HS-5 (cell line): ENCODE measurements at regions not wholly inside any gene's neighbourhood (a gene's known extent, or its start where the extent isn't known, plus 50 kb on each side); places are given as distances from the start of the nearest gene placed in this dataset.
"Not testable (repeated sequence)": the region's sequence is repeated elsewhere in the genome, so short reads cannot be mapped to it uniquely, and the experiment has no call there.

ENCODE experiments used
- DNase-seq: peaks from one replicate; pipeline ENCODE4 v3.0.0-alpha.2; 2012; ENCODE audit warnings: low read depth

DNA sequence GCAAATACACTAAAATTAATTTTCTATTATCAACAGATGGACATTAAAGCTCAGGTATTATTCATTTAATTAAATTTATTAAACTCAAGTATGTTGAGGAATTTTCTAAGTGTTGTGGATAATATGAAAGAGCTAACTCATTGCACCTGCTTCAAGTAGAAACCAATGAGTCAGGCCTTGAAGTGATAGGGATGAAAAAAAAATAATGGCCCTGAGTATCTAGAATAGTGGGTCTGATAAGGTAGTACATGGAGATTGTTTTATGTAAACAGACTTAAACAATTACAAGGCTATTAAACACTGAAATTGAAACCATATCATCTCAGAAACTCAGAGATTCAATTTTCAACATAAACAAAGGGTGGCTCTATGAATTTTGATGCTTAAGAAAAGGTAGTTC lies 857.1 kb upstream of the GBE1 start:
- no peak for DNase-seq

DNA sequence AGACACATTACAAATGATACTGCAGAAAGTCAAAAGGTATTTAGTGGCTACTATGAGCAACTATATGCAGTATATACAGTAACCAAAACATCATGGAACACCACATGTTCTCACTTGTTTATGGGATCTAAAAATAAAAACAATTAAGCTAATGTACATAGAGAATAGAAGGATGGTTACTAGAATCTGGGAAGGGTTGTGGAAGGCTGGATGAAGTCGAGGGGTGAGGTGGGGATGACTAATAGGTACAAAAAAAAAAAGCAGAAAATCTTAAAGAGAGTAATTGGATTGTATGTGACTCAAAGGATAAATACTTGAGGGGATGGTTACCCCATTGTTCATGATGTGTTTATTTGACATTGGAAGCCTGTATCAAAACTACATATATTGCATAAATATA lies 848.8 kb upstream of the GBE1 start:
- peak; percentile 41 for DNase-seq

DNA sequence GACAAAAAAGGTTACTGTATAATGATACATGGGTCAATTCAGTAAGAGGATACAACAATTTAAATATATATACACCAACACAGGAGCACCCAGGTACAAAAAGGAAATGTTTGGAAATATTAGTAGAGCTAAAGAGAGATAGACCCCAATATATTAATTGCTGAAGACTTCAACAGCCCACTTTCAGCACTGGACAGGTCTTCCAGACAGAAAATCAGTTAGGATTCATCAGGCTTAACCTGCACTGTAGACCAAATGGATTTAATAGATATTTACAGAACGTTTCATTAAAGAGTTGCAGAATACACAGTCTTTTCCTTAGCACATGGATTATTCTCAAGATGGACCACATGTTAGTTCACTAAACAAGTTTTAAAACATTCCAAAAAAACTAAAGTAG lies 845.9 kb upstream of the GBE1 start:
- no peak for DNase-seq

DNA sequence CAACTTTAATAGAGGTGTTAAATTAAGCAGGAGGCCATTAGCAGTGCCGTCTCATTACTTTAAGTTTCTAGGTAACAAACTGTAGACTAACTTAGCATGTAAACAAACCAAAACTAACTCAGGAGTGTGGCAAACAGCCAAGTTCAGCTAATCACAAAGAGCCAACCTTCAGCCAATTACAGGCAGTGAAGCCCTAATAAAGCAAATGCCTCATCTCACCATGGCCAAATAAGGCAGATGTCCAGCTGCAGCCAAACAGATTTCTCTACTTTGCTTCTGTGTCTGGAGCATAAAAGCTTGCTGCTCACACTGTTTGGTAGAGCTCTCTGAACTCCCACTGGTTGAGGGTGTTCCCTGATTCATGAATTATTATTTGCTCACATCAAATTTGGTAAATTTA lies 835.4 kb upstream of the GBE1 start:
- DNase-seq: no peak

DNA sequence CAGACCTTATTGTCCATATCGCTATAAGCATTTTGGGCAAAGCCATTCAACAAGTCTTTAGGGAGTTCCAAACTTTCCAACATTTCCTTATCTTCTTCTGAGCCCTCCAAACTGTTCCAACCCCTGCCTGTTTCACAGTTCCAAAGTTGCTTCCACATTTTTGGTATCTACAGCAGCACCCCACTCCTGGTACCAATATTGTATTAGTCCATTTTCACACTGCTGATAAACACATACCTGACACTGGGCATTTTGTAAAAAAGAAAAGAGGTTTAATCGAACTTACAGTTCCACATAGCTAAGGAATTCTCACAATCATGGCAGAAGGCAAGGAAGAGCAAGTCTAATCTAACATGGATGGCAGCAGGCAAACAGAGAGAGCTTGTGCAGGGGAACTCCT lies 834.1 kb upstream of the GBE1 start:
- no peak for DNase-seq

DNA sequence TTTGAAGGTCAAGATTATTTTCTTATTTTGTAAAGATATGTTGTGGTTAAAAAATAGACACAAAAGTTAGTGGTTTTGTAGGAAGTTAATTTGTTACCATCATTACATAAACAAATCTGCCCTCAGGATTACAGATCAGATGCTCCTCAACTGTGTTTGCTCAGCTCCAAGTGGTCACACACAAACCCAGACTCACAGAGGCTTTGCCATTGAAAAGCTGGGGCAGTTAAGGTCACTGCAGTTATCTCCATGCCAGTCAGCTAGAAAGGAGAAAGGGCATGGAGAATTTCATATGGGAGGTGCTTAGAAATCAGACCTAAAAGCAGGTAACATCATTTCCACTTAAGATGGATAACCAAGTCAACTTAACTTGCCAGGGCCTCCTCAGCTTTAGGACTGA lies 825.7 kb upstream of the GBE1 start:
- no peak for DNase-seq

DNA sequence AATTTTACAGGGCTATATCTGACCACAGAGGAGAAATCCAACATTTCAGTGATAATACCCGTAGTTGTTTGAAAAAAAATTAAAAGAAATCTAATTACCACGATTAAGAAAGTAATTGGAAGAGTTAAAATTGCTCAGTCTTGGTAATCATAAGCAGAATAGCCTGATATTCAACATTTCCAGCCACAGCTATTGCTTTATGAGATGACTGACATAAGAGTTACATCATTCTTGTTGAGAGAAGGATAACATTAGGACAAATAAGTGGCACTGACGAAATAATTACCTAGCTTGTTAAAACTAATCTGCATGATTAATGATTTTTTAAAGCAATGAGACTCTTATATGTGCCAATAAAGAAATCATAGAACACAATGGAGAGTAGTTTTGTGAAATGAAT lies 825.0 kb upstream of the GBE1 start:
- no peak for DNase-seq

DNA sequence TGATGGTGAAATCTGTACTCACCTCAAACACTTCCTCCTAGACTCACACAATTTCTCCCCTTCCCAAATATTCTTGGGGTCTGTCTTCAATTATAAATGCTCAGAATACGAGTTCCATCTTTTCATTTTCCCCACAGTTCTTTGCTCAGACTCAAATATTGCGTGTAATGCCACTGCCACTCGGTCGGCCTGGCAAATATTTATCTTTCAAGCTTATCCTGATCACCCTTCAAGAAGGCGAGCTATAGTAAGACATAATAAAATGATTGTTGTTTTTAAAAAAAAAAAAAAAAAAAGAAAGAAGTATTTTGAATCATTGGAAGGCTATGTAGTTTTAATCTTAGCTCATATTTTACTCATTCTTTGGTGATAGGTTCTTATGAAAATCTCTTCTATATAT lies 824.6 kb upstream of the GBE1 start:
- not testable (repeated sequence) for DNase-seq

DNA sequence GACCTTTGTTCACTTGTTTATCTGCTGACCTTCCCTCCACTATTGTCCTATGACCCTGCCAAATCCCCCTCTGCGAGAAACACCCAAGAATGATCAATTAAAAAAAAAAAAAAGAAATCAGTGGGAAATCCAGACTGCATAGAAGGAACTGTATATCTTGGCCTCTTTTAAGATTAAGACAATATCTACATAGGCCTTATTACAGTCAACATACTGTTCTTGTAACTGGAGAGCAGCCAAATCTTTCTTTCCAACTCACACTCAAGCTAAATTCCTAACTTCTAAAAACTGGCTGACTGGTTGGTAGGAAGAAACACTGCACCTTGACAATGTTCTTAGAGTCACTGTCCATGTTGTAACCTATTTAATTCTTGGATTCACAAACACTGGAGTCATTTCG lies 824.1 kb upstream of the GBE1 start:
- not testable (repeated sequence) for DNase-seq

DNA sequence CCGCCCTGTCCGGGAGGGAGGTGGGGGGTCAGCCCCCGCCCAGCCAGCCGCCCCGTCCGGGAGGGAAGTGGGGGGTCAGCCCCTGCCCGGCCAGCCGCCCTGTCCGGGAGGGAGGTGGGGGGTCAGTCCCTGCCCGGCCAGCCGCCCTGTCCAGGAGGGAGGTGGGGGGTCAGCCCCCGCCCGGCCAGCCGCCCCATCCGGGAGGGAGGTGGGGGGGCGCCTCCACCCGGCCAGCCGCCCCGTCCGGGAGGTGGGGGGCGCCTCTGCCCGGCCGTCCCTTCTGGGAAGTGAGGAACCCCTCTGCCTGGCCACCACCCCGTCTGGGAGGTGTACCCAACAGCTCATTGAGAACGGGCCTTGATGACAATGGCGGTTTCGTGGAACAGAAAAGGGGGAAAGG lies 823.4 kb upstream of the GBE1 start:
- not testable (repeated sequence) for DNase-seq

DNA sequence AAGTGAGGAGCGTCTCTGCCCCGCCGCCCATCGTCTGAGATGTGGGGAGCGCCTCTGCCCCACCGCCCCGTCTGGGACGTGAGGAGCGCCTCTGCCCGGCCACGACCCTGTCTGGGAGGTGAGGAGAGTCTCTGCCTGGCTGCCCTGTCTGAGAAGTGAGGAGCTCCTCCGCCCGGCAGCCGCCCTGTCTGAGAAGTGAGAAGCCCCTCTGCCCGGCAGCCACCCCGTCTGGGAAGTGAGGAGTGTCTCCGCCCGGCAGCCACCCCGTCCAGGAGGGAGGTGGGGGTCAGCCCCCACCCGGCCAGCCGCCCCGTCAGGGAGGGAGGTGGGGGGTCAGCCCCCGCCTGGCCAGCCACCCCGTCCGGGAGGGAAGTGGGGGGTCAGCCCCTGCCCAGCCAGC lies 823.0 kb upstream of the GBE1 start:
- not testable (repeated sequence) for DNase-seq

DNA sequence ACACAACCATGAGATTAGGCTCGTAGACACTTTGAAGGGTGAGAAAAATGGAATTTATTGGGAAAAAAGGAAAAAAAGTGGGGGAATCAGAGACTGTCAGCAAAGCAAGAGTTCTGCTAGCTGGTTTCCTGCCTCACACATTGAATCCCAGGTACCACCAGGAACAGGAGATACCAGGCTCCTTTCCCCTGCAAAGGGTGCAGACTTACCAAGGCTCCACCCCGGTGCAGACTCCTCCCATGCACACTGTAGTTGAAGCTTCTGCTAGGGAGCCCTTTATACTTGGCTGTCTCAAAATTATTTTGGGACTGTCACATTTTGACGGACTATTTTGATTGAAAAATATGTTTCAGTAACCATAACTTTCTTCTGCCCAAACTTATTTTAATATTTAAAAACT lies 819.9 kb upstream of the GBE1 start:
- no peak for DNase-seq

DNA sequence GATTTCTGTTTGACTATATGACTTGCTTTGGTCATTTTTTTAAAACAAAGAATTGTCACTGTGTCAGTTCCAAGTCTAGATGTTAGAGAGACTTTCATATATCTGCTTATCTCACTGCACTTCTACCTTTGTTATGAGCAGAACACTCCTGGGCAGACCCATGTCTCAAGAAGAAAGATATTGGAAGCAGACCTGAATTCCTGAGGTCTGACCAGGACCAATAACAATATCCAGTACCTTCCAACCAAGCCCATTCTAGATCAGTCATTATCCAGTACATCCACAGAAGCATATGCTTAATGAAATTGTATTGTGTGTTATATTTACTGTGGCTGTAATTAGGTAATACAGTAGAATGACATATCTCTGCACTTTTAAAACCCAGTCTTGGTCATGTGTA lies 811.3 kb upstream of the GBE1 start:
- no peak for DNase-seq

DNA sequence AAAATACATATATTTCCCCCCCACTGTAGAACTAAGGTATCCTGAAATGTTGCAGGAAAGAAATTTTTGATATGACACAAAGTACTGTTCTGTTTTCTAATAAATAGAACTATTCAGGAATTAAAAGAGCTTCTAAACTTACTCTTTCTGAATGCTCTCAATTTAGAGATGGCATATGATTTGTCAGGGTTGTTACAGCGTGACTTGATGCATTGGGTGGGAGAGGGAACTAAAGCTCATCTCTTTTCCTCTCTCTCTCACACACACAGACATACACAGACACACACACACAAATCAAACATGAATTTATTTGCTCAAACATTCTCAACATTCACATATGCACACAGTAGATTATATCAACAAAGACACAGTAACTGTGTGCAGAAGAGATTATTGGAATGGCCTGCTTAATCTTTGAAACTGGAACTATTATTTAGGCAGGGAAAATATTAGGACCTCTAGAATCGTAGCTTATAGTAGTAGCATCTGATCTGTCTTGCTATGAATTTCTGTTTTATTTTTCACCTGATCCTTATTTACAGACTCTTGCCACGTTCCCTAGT lies 807.4 kb upstream of the GBE1 start:
- no peak for DNase-seq

DNA sequence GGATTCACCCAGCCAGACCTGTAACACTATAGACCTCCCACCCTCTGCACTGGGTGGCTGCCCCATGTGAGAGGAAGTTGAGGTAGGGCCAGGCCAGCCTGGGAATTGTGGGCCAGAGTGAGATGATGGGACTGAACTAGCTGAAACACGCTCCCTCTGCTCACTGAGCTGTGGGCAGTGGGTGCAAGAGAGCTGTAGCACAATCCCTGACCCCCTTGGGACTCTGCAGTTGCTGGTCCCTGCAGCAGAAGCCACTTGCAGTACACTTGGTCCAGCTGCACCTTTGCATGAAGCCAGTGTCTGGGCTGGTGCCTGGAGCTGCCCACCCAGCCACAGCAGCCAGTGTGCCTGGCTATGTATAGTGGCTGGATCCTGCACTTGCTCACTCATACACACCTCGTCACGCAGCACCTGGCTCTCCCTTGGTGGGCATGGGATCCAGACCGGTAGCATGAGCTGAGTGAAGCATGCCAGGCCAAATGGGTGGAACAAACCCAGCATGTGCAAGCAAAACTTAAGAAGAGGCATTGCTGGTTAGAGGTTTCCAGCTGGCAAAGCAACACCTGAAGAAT lies 805.7 kb upstream of the GBE1 start:
- DNase-seq: no peak

DNA sequence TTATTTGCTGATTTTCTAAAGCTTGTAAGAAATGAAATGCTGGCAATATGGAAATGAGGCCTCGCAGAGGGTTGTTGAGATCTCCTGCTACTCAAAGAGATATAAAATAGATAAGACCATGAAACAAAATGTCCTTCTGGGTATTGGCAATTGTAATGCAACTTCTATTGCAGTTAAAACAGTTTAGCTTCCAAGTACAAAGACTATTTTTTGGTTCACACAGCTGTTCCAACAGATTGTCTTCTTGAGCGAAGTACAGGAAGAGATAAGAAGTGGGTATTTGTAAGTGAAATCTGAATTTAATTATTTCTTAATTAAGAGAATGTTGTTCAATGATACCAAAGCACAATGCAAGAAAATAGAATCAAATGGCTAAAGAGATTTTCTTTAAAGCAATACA lies 801.5 kb upstream of the GBE1 start:
- DNase-seq: no peak

DNA sequence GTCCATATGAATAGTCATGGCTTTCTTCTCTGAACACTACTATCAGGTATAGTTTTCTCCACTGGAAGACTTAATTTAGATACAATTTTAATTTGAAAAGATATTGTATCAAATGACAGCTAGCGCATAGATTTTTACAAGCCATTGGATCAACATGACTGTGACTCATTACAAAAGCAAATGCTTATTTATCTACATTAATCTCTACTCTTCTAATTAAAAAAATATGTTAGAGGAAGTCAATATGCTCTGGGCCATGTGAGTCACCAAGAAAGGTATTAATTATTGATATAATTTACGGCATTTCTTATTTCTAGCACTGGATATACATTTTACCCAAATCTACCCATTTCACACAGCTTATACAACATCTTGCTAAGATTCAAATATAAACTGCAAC lies 800.3 kb upstream of the GBE1 start:
- no peak for DNase-seq

DNA sequence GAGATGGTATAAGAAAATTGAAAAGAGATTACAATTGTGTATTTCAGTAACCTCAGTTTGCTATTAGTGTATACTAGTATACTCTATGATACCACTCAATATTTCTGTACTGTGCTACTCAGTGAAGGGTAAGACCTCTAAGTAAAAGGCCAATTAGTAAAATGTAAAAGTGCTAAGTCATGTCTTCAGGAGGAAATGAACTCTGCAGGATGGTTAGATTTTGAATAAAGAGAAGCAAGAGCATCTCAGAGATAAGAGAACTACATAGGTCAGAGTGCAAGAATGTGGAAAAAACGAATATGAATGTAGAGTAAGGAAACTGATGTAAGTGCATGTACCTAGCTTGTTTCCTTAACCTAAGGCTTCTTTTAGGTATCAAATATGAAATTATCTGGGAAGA lies 796.6 kb upstream of the GBE1 start:
- DNase-seq: no peak

DNA sequence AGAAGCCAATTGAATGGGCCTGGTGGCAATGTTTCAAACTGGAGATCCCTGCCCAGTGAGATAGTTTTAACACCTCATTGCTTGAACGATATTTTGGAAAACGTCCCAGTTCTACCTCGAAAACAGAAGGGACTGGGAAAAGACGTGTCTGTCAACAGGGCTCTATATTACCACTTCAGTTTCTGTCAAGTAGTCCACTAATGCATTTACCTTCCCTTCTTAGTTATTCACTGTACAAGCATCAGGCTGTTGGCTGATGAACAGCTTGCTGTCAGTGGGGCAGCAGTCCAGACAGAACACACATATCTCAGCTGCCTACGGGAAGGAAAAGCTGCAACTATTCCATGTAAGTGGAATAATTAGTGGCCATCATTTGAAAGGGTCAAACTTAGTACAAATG lies 794.7 kb upstream of the GBE1 start:
- no peak for DNase-seq

DNA sequence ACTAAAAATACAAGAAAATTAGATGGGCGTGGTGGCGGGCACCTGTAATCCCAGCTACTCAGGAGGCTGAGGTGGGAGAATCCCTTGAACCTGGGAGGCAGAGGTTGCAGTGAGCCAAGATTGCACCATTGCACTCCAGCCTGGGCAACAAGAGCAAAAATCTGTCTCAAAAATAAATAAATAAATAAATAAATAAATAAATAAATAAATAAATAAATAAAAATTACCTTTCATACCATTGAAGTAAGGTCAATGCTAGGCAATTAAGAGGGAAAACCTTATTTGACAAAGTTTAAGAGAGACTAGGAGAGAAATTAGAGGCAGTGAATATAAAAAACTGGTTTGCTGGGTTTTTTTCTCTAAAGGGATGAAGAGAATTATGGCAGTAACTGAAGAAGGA lies 781.1 kb upstream of the GBE1 start:
- DNase-seq: not testable (repeated sequence)

DNA sequence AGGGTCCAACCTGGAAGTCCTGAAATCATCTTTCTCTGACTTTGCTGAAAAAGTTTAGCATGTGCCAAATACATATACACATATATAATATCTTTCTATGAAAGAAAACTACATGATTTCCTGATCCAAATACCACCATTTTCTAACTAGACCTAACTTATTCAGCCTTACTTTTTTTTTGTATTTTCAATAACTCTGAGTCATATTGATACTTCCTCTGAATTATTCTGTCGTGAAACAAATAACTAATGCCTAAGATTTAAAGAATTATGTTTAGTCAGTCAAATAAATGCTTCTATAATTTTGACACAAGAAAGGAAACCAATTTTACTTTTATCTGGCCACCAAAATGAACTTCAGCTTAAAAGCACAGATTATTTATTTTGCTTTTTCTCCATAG lies 760.2 kb upstream of the GBE1 start:
- DNase-seq: no peak

DNA sequence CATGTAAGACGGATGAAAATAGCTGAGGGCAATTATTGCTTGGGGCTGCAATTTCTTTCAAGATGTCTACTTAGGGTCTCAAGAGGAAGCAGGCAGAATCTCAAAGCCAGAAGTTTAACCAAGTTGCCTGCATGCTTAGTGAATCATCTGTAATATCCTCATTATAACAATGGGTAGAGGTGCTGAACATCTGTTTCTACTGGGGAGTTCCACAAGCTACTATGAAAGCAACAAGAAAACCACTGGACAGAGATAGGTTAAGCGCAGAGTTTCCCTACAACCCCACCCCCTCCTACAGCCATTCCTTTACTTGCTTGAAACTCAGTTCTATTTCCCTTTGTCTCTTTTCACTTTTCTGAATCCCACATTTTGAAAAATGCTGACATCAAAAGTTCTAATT lies 759.4 kb upstream of the GBE1 start:
- no peak for DNase-seq

DNA sequence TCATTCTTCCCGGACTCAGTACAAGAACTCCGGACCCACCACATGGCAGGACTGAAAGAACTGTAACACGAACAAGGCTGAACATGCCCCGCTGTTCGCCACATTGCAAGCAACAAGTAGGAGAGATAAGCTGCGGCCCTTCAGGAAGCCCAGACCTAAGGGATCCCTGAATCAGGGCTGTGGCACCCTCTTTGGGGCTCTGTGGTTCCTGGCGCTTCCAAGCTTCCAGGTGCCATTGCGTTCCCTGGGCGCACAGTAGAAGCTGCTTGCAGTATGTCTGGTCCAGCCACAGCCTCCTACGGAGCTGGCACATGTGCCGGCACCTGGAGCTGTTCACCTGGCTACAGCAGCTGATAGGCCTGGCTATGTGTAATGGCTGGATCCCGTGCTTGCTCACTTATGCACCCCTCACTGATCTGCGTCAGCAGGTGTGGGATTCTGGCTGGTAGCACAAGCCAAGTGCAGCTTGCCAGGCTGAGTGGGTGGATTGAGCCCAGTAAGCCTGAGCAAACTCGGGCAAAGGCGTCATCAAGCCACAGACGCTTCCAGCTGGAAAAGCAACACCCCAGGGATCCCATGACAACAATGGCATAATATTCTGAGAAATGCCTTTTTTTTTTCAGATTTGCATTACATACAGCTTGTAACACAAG lies 748.6 kb upstream of the GBE1 start:
- DNase-seq: no peak
